HG02571 (cell line): ENCODE measurements at regions not wholly inside any gene's neighbourhood (a gene's known extent, or its start where the extent isn't known, plus 50 kb on each side); places are given as distances from the start of the nearest gene placed in this dataset.

Experiments used
- ATAC-seq: cut with Tn5 transposase; IDR thresholded peaks from one replicate; pipeline ENCODE4 v1.9.1; 2021; ENCODE audit warnings: mild to moderate bottlenecking, moderate library complexity; ENCODE audit not compliant: unreplicated experiment

- no peak for ATAC-seq
Observed at GRCh38 chr2:219886615-219887014, 259.2 kb downstream of the SLC4A3 start.

GRCh38 chr2:219887870-219888269 lies 260.4 kb downstream of the SLC4A3 start:
- no peak for ATAC-seq

- no peak for ATAC-seq
Observed at GRCh38 chr2:219893541-219893940, 266.1 kb downstream of the SLC4A3 start.

GRCh38 chr2:219897456-219897855 lies 270.0 kb downstream of the SLC4A3 start:
- no peak for ATAC-seq

GRCh38 chr2:219901155-219901554 lies 273.7 kb downstream of the SLC4A3 start:
- no peak for ATAC-seq

- no peak for ATAC-seq
Observed at GRCh38 chr2:219902891-219903552, 275.6 kb downstream of the SLC4A3 start.

GRCh38 chr2:219905640-219906039 lies 278.2 kb downstream of the SLC4A3 start:
- no peak for ATAC-seq

- no peak for ATAC-seq
Observed at GRCh38 chr2:219906114-219907010, 278.9 kb downstream of the SLC4A3 start.

- no peak for ATAC-seq
Observed at GRCh38 chr2:219907011-219907365, 279.6 kb downstream of the SLC4A3 start.

- no peak for ATAC-seq
Observed at GRCh38 chr2:219908538-219908937, 281.1 kb downstream of the SLC4A3 start.

GRCh38 chr2:219911541-219911940 lies 284.1 kb downstream of the SLC4A3 start:
- no peak for ATAC-seq

- no peak for ATAC-seq
Observed at GRCh38 chr2:219912491-219912921, 285.1 kb downstream of the SLC4A3 start.

- ATAC-seq: no peak
Observed at GRCh38 chr2:219914577-219914976, 287.1 kb downstream of the SLC4A3 start.

- no peak for ATAC-seq
Observed at GRCh38 chr2:219916281-219916680, 288.9 kb downstream of the SLC4A3 start.

GRCh38 chr2:219916726-219917440 lies 289.5 kb downstream of the SLC4A3 start:
- no peak for ATAC-seq

GRCh38 chr2:219918254-219918653 lies 290.8 kb downstream of the SLC4A3 start:
- ATAC-seq: no peak

GRCh38 chr2:219918944-219919343 lies 291.5 kb downstream of the SLC4A3 start:
- no peak for ATAC-seq

GRCh38 chr2:219919506-219919905 lies 292.1 kb downstream of the SLC4A3 start:
- no peak for ATAC-seq

- no peak for ATAC-seq
Observed at GRCh38 chr2:219929835-219930234, 302.4 kb downstream of the SLC4A3 start.

- no peak for ATAC-seq
Observed at GRCh38 chr2:219939647-219940046, 312.2 kb downstream of the SLC4A3 start.

- no peak for ATAC-seq
Observed at GRCh38 chr2:219944866-219945265, 317.4 kb downstream of the SLC4A3 start.

GRCh38 chr2:219946021-219946420 lies 318.6 kb downstream of the SLC4A3 start:
- no peak for ATAC-seq
